ENCODE measurements at regions not wholly inside any gene's neighbourhood (a gene's known extent, or its start where the extent isn't known, plus 50 kb on each side); places are given as distances from the start of the nearest gene placed in this dataset.

DNA sequence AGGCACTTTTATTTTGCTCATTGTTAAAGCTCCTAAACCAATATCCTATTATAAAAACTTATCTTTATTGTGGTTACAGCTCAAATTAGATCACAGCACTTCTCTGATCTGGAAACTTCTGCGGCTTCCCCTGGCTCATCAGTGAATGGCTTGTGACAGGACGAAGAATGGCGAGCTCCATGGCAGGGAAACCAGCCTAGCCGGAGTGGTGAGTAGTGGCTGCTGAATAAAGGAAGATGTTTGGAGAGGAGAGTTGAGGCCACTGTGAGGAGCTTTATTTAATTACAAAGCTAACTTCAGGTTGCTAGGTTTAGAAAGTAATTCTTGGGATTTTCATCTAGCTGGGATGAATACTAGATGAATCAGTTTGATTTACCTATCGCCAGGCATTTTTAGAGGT is 213.5 kb downstream of the CYRIA start:
- 49 to 81% methylated on average over 5 of the region's 5 CpGs for WGBS, 2 donors
- Histone ChIP-seq H3K9me3 (no peaks in the 10 kb centered on the region), H3K4me1 (no peaks in the 10 kb centered on the region), H3K4me3 (no peak overlapping the region), H3K36me3 (no peaks in the 10 kb centered on the region), H3K27ac (no peak overlapping the region), H3K27me3 (no peaks in the 10 kb centered on the region)
- no peak for DNase-seq
- intact Hi-C loops (cut with DNase I) = no loop called here
- TF ChIP-seq, protein P1, sequence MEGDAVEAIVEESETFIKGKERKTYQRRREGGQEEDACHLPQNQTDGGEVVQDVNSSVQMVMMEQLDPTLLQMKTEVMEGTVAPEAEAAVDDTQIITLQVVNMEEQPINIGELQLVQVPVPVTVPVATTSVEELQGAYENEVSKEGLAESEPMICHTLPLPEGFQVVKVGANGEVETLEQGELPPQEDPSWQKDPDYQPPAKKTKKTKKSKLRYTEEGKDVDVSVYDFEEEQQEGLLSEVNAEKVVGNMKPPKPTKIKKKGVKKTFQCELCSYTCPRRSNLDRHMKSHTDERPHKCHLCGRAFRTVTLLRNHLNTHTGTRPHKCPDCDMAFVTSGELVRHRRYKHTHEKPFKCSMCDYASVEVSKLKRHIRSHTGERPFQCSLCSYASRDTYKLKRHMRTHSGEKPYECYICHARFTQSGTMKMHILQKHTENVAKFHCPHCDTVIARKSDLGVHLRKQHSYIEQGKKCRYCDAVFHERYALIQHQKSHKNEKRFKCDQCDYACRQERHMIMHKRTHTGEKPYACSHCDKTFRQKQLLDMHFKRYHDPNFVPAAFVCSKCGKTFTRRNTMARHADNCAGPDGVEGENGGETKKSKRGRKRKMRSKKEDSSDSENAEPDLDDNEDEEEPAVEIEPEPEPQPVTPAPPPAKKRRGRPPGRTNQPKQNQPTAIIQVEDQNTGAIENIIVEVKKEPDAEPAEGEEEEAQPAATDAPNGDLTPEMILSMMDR (IDR thresholded peaks at IDR 0.05) = no peak
- TF ChIP-seq POLR2A (IDR thresholded peaks at IDR 0.05) = no peak
- TF ChIP-seq EP300 (IDR thresholded peaks at IDR 0.05) = no peak
- TF ChIP-seq POLR2AphosphoS5 (IDR thresholded peaks at IDR 0.05) = no peak

DNA sequence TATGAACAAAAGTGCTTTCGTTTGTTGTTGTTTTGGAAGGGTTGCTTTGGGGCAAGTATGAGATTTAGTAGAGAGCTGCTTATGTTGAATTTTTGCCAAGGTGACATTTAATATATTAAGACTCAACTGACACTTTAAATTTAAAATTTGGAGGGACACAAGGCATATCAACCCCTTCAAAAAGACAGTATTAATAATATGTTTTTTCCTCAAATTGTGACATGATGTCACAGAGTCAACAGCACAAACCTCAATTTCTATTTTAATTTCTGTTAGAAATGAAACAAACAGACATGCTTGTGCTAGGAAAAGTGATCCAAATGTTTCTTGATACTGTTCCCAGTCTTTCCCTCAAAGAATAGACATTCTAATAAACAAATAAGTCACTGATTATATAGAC is 218.9 kb downstream of the CYRIA start:
- no peak for DNase-seq
- TF ChIP-seq POLR2AphosphoS5 (IDR thresholded peaks at IDR 0.05) = no peak
- TF ChIP-seq POLR2A (IDR thresholded peaks at IDR 0.05) = no peak
- no peak for TF ChIP-seq EP300 (IDR thresholded peaks at IDR 0.05)
- TF ChIP-seq, protein P1 (IDR thresholded peaks at IDR 0.05) = no peak
- Histone ChIP-seq H3K27ac (no peak overlapping the region), H3K36me3 (no peaks in the 10 kb centered on the region), H3K4me1 (no peaks in the 10 kb centered on the region), H3K27me3 (no peaks in the 10 kb centered on the region), H3K4me3 (no peak overlapping the region), H3K9me3 (no peaks in the 10 kb centered on the region)
- WGBS, 2 donors = 74 to 84% methylated on average over 1 of the region's 1 CpG
- intact Hi-C loops (cut with DNase I) = no loop called here

DNA sequence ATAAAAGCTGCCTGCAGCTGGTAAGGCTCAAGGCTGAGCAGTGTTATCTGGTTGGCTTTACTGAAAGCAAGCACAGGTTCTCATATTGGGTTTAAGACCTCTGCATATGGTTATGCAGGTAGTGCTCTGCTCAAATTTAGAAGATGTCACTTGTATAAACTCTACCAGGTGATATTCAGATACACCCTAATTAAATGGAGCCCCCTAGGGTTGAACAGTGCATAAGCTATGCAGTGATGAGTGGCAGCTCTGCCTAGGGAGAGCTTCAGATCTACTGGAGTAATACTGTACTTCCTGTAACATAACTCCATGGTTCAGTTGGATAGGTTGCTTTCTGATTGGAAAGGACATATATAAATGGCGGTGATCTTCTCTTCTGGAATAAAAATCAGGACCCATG is 222.7 kb downstream of the CYRIA start:
- Histone ChIP-seq H3K9me3 (no peaks in the 10 kb centered on the region), H3K4me3 (no peak overlapping the region), H3K36me3 (no peaks in the 10 kb centered on the region), H3K27me3 (no peaks in the 10 kb centered on the region), H3K27ac (no peak overlapping the region), H3K4me1 (no peaks in the 10 kb centered on the region)
- DNase-seq = no peak
- 92 to 95% methylated on average over 1 of the region's 1 CpG for WGBS, 2 donors
- TF ChIP-seq POLR2A (IDR thresholded peaks at IDR 0.05) = no peak
- TF ChIP-seq POLR2AphosphoS5 (IDR thresholded peaks at IDR 0.05) = no peak
- TF ChIP-seq, protein P1 (IDR thresholded peaks at IDR 0.05) = no peak
- no peak for TF ChIP-seq EP300 (IDR thresholded peaks at IDR 0.05)
- intact Hi-C loops (cut with DNase I) = no loop called here

DNA sequence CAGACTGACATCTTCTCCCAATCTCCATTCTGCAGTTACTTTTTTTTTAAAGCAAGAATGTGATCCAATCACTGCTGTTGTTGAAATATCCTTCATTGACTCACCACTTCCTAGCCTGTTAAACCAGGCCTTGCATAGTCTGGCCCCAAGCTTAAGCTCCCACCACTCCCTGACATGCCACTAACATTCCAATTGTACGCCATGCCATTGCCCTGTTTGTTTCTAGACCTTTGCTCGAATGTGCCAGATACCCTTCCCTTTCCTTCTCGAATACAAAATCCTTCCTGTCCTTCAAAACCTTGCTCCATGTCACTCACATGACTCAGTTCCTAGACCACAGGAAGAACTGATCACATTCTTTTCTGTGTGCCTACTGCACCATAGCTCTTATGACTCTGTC is 224.2 kb downstream of the CYRIA start:
- DNase-seq = no peak
- intact Hi-C loops (cut with DNase I) = no loop called here

DNA sequence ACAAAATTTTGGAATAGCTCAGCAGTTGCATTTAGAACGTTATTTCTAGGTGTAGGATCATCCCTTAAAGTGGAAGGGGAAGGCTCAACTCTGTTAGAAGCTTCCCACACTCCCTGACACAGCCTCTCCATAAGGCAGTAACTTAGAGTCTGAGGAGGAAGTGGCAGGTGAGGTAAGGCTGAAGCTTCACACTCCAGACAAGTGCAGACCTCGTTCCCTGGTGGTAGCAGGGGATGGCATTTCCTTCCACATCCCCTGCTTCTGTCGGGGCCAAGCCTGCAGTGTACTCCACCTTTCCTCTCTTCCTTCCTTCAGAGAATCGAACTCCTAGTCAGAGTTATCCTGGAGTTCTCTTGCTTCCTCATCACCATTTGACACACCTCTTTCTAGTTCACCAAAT is 224.7 kb downstream of the CYRIA start:
- H3K27me3 ChIP-seq = no peaks in the 10 kb centered on the region
- no peak overlapping the region for H3K4me3 ChIP-seq
- no peaks in the 10 kb centered on the region for H3K4me1 ChIP-seq
- WGBS, 2 donors = 59 to 79% methylated on average over 4 of the region's 4 CpGs
- TF ChIP-seq POLR2AphosphoS5 (IDR thresholded peaks at IDR 0.05) (no peak), POLR2A (IDR thresholded peaks at IDR 0.05) (no peak), EP300 (IDR thresholded peaks at IDR 0.05) (no peak)
- TF ChIP-seq, protein P1 (IDR thresholded peaks at IDR 0.05) = no peak
- no peak for DNase-seq
- no peak overlapping the region for H3K27ac ChIP-seq
- no peaks in the 10 kb centered on the region for H3K9me3 ChIP-seq
- H3K36me3 ChIP-seq = no peaks in the 10 kb centered on the region
- intact Hi-C loops (cut with DNase I) = no loop called here

More for the DNA sequence above, 224.2 kb downstream of the CYRIA start:
- H3K4me3 ChIP-seq = no peak overlapping the region
- no peaks in the 10 kb centered on the region for H3K9me3 ChIP-seq
- WGBS, 2 donors = 77 to 93% methylated on average over 3 of the region's 3 CpGs
- no peak overlapping the region for H3K27ac ChIP-seq
- TF ChIP-seq EP300 (IDR thresholded peaks at IDR 0.05) (no peak), POLR2AphosphoS5 (IDR thresholded peaks at IDR 0.05) (no peak), POLR2A (IDR thresholded peaks at IDR 0.05) (no peak)
- TF ChIP-seq, protein P1 (IDR thresholded peaks at IDR 0.05) = no peak
- no peaks in the 10 kb centered on the region for H3K4me1 ChIP-seq
- H3K36me3 ChIP-seq = no peaks in the 10 kb centered on the region
- no peaks in the 10 kb centered on the region for H3K27me3 ChIP-seq

Measured in sigmoid colon (tissue), 6 donors.